Right kidney (tissue), 1 donor: ENCODE measurements at regions not wholly inside any gene's neighbourhood (a gene's known extent, or its start where the extent isn't known, plus 50 kb on each side); places are given as distances from the start of the nearest gene placed in this dataset.

Source experiments
- DNase-seq: peaks from one replicate; pipeline ENCODE4 v3.0.0-alpha.2; 2016

GRCh38 chr12:124365726-124366430, 71.0 kb downstream of the RFLNA start:
- no peak for DNase-seq
